IMR-90 (cell line): ENCODE measurements at regions not wholly inside any gene's neighbourhood (a gene's known extent, or its start where the extent isn't known, plus 50 kb on each side); places are given as distances from the start of the nearest gene placed in this dataset.

Experiments used
- ATAC-seq: fragments of 200-7000 bp; cut with Tn5 transposase; 2 replicates; pipeline ENCODE4 v1.9.1; 2020; ENCODE audit warnings: low read depth, mild to moderate bottlenecking, moderate library complexity
- BruUV-seq: library from RNA; stranded (reverse); fragments of 400-500 nt; replicated peaks from 2 replicates; lab custom pipeline; 2021; lab: Mats Ljungman, UMichigan
- CTCF ChIA-PET: fragments of 300-600 bp; formaldehyde crosslinking; extraction: SDS; loops from one replicate; lab custom pipeline; 2021; ENCODE audit warnings: antibody characterized with exemption; lab: Yijun Ruan, JAX
- POLR2A ChIA-PET: fragments of 300-600 bp; sonication (Branson Sonifier 250); formaldehyde crosslinking; loops from one replicate; lab custom pipeline; 2022; ENCODE audit warnings: antibody characterized with exemption; ENCODE audit not compliant: unreplicated experiment; lab: Charles Lee
- DNase-seq: peaks from one replicate; pipeline ENCODE4 v3.0.0; 2013
- H2AFZ ChIP-seq: replicated peaks from 2 replicates; pipeline ENCODE3; 2013; ENCODE audit warnings: low read length, mild to moderate bottlenecking; ENCODE audit not compliant: poor library complexity
- H2AK5ac ChIP-seq: 2 replicates; pipeline ENCODE4 v1.6.1; 2013; ENCODE audit warnings: low read depth, low read length, inconsistent platforms
- H2AK9ac ChIP-seq: replicated peaks from 2 replicates; pipeline ENCODE3; 2013; ENCODE audit warnings: mild to moderate bottlenecking, low read depth, low read length, moderate library complexity; ENCODE audit not compliant: poor library complexity
- H2BK120ac ChIP-seq: 2 replicates; pipeline ENCODE4 v1.6.1; 2013; ENCODE audit warnings: low read depth, low read length, inconsistent platforms
- H2BK15ac ChIP-seq: 3 replicates; pipeline ENCODE4 v1.6.1; 2013; ENCODE audit warnings: low read depth, low read length, inconsistent platforms
- H2BK20ac ChIP-seq: 2 replicates; pipeline ENCODE4 v1.6.1; 2013; ENCODE audit warnings: low read depth, mild to moderate bottlenecking, inconsistent platforms, low read length, moderate library complexity
- H2BK5ac ChIP-seq: 2 replicates; pipeline ENCODE4 v1.6.1; 2013; ENCODE audit warnings: mild to moderate bottlenecking, low read depth, low read length, inconsistent platforms; ENCODE audit not compliant: poor library complexity, severe bottlenecking
- H3K14ac ChIP-seq: replicated peaks from 2 replicates; pipeline ENCODE4 v1.6.1; 2013; ENCODE audit warnings: low read depth, low read length, inconsistent platforms
- H3K18ac ChIP-seq: 2 replicates; pipeline ENCODE4 v1.6.1; 2013; ENCODE audit warnings: low read depth, low read length, control low read depth
- H3K23ac ChIP-seq: 2 replicates; pipeline ENCODE4 v1.6.1; 2013; ENCODE audit warnings: low read depth, low read length, inconsistent platforms
- H3K27ac ChIP-seq: 2 replicates; pipeline ENCODE4 v1.5.1; 2013; ENCODE audit warnings: mild to moderate bottlenecking, control low read depth, low read length; ENCODE audit not compliant: insufficient read depth
- H3K27me3 ChIP-seq: 2 replicates; pipeline ENCODE4 v1.6.1; 2013; ENCODE audit warnings: low read length; ENCODE audit not compliant: control insufficient read depth, insufficient read depth
- H3K36me3 ChIP-seq: 2 replicates; pipeline ENCODE4 v1.6.1; 2013; ENCODE audit warnings: low read length, mixed read lengths; ENCODE audit not compliant: control insufficient read depth, insufficient read depth
- H3K4ac ChIP-seq: 2 replicates; pipeline ENCODE4 v1.6.1; 2013; ENCODE audit warnings: low read depth, low read length, inconsistent platforms
- H3K4me1 ChIP-seq: 2 replicates; pipeline ENCODE4 v1.6.1; 2013; ENCODE audit warnings: low read length, mixed read lengths; ENCODE audit not compliant: control insufficient read depth, insufficient read depth
- H3K4me2 ChIP-seq: 2 replicates; pipeline ENCODE4 v1.6.1; 2013; ENCODE audit warnings: low read depth, mild to moderate bottlenecking, control low read depth, low read length, moderate library complexity
- H3K4me3 ChIP-seq: 2 replicates; pipeline ENCODE4 v1.5.1; 2013; ENCODE audit warnings: low read depth, mild to moderate bottlenecking, control low read depth, low read length, moderate library complexity; ENCODE audit not compliant: insufficient read depth
- H3K56ac ChIP-seq: 2 replicates; pipeline ENCODE4 v1.6.1; 2013; ENCODE audit warnings: low read length, inconsistent platforms; ENCODE audit not compliant: insufficient read depth; ENCODE audit errors: extremely low read depth
- H3K79me1 ChIP-seq, 2 experiments: 2 replicates each; pipeline ENCODE4 v1.6.1; 2013; ENCODE audit warnings: low read length in 2 of 2, inconsistent platforms in 1 of 2, low read depth in 1 of 2
- H3K9ac ChIP-seq: 2 replicates; pipeline ENCODE4 v1.6.1; 2013; ENCODE audit warnings: low read depth, low read length, control low read depth
- H3K9me1 ChIP-seq: 2 replicates; pipeline ENCODE4 v1.6.1; 2013; ENCODE audit warnings: low read length, inconsistent platforms; ENCODE audit not compliant: insufficient read depth
- H3K9me3 ChIP-seq: 2 replicates; pipeline ENCODE4 v1.6.1; 2013; ENCODE audit warnings: low read length; ENCODE audit not compliant: control insufficient read depth, insufficient read depth
- H4K20me1 ChIP-seq: 2 replicates; pipeline ENCODE4 v1.6.1; 2013; ENCODE audit warnings: low read length, inconsistent platforms; ENCODE audit not compliant: insufficient read depth
- H4K5ac ChIP-seq: 2 replicates; pipeline ENCODE4 v1.6.1; 2013; ENCODE audit warnings: mild to moderate bottlenecking, low read depth, low read length, control low read depth
- H4K8ac ChIP-seq, 2 experiments: 2 replicates each; pipeline ENCODE4 v1.6.1; 2013; ENCODE audit warnings: low read depth in 2 of 2, low read length in 2 of 2, control low read depth in 1 of 2, inconsistent platforms in 1 of 2
- H4K91ac ChIP-seq: 2 replicates; pipeline ENCODE4 v1.6.1; 2013; ENCODE audit warnings: low read depth, low read length, inconsistent platforms; ENCODE audit not compliant: insufficient read depth
- BHLHE40 ChIP-seq: fragments of 150-350 bp; IDR thresholded peaks from 2 replicates; pipeline ENCODE4 v1.6.1; 2016; ENCODE audit warnings: mild to moderate bottlenecking, low read depth, low read length
- CHD1 ChIP-seq: IDR thresholded peaks from 2 replicates; pipeline ENCODE4 v1.6.1; 2012; ENCODE audit warnings: low read depth, low read length, improper control_type of control experiment
- CTCF ChIP-seq: conservative IDR thresholded peaks from 2 replicates; pipeline ENCODE4 v1.5.1; 2012; ENCODE audit warnings: mild to moderate bottlenecking, low read depth, low read length, improper control_type of control experiment
- MAZ ChIP-seq: IDR thresholded peaks from 2 replicates; pipeline ENCODE4 v1.6.1; 2012; ENCODE audit warnings: low read depth, mild to moderate bottlenecking, low read length, improper control_type of control experiment, moderate library complexity, borderline replicate concordance
- NFE2L2 ChIP-seq: fragments of 150-350 bp; IDR thresholded peaks from 2 replicates; pipeline ENCODE4 v1.6.1; 2016; ENCODE audit warnings: low read depth, mild to moderate bottlenecking, low read length
- RCOR1 ChIP-seq: IDR thresholded peaks from 2 replicates; pipeline ENCODE4 v1.6.1; 2012; ENCODE audit warnings: mild to moderate bottlenecking, low read length, improper control_type of control experiment; ENCODE audit not compliant: insufficient replicate concordance
- USF2 ChIP-seq: fragments of 150-350 bp; IDR thresholded peaks from 2 replicates; pipeline ENCODE4 v1.6.1; 2017; ENCODE audit warnings: mild to moderate bottlenecking, antibody characterized with exemption, low read length, low read depth
- WGBS, 2 experiments: methylation state at CpG; one replicate each; pipeline versions ENCODE4 v1.1.5 to v1.1.7; 2013; ENCODE audit warnings: missing lambda C conversion rate in 2 of 2; ENCODE audit not compliant: insufficient read length in 1 of 2; ENCODE audit errors: extremely low coverage in 2 of 2; 5-methylcytosine and 5-hydroxymethylcytosine counted together
- dilution Hi-C: fragments of 300-500 bp; cut with HindIII; formaldehyde crosslinking; loops from one replicate; pipeline ENCODE4 v1.14.3; 2018; ENCODE audit warnings: low sequenced_read_pairs; ENCODE audit not compliant: unreplicated experiment
- in situ Hi-C: fragments of 300-500 bp; cut with MboI; formaldehyde crosslinking; loops from 3 replicates; pipeline ENCODE4 v1.14.3; 2019; ENCODE audit warnings: low sequenced_read_pairs, inconsistent platforms, mixed read lengths
- intact Hi-C: fragments of 100-400 bp; cut with micrococcal nuclease; formaldehyde crosslinking; loops from 2 replicates; pipeline ENCODE4 v1.10.0; 2022

- Histone ChIP-seq H4K91ac (no peak overlapping the region), H2AK9ac (no peak overlapping the region), H4K20me1 (no peaks in the 10 kb centered on the region), H3K18ac (no peak overlapping the region), H3K79me1 (no peaks in the 10 kb centered on the region), H2BK120ac (no peak overlapping the region), H2BK15ac (no peak overlapping the region), H3K36me3 (no peaks in the 10 kb centered on the region), H3K14ac (no peak overlapping the region), H3K27me3 (no peaks in the 10 kb centered on the region), H3K27ac (no peak overlapping the region), H3K4ac (no peak overlapping the region), H3K56ac (no peak overlapping the region), H2BK5ac (no peak overlapping the region), H4K5ac (no peak overlapping the region), H3K23ac (no peak overlapping the region), H3K4me2 (no peak overlapping the region), H3K9ac (no peak overlapping the region), H2AFZ (no peak overlapping the region), H3K9me3 (peaks cover 48% of the 10 kb centered on the region), H3K9me1 (no peaks in the 10 kb centered on the region), H2AK5ac (no peak overlapping the region), H2BK20ac (no peak overlapping the region), H3K4me1 (no peaks in the 10 kb centered on the region), H3K4me3 (no peak overlapping the region), H4K8ac (no peak overlapping the region)
- CTCF ChIA-PET = no interaction called here
- WGBS, 2 experiments = 83% methylated on average over 1 of the region's 9 CpGs; no CpG with 5 or more reads in 1 of the 2 experiments
- TF ChIP-seq MAZ (no peak), USF2 (no peak), CTCF (no peak), RCOR1 (no peak), NFE2L2 (no peak), BHLHE40 (no peak), CHD1 (no peak)
- no TSS peak for BruUV-seq
- in situ Hi-C loops (no loop called here), intact Hi-C loops (no loop called here), dilution Hi-C loops (no loop called here)
- no peak for DNase-seq
- POLR2A ChIA-PET = no interaction called here
- ATAC-seq = no peak
These were observed 167.6 kb upstream of the SALL3 start for GRCh38 chr18:78812067-78812466.
